ENCODE measurements at regions not wholly inside any gene's neighbourhood (a gene's known extent, or its start where the extent isn't known, plus 50 kb on each side); places are given as distances from the start of the nearest gene placed in this dataset.

DNA sequence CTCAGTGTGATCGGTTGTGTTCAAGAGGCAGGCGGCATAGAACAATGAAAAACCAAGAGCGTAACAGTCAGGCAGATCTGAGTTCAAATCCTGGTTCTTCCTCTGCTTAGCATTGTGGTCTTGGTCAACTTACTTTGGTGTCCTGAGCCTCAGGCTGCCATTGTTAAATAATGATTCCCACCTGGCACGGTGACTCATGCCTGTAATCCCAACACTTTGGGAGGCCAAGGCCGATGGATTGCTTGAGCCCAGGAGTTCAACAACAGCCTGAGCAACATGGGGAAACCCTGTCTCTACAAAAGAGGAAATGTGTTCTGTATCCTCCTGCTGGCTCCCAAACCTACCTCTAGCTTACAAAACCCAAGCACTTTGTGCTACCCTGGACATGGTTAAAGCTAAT is 129.0 kb upstream of the STX18 start:
- H3K27ac ChIP-seq, result no peak overlapping the region
- TF ChIP-seq, protein P1, sequence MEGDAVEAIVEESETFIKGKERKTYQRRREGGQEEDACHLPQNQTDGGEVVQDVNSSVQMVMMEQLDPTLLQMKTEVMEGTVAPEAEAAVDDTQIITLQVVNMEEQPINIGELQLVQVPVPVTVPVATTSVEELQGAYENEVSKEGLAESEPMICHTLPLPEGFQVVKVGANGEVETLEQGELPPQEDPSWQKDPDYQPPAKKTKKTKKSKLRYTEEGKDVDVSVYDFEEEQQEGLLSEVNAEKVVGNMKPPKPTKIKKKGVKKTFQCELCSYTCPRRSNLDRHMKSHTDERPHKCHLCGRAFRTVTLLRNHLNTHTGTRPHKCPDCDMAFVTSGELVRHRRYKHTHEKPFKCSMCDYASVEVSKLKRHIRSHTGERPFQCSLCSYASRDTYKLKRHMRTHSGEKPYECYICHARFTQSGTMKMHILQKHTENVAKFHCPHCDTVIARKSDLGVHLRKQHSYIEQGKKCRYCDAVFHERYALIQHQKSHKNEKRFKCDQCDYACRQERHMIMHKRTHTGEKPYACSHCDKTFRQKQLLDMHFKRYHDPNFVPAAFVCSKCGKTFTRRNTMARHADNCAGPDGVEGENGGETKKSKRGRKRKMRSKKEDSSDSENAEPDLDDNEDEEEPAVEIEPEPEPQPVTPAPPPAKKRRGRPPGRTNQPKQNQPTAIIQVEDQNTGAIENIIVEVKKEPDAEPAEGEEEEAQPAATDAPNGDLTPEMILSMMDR (IDR thresholded peaks at IDR 0.05), result no peak
- no peak for TF ChIP-seq ZFX (IDR thresholded peaks at IDR 0.05; ENCODE audit: borderline replicate concordance)

DNA sequence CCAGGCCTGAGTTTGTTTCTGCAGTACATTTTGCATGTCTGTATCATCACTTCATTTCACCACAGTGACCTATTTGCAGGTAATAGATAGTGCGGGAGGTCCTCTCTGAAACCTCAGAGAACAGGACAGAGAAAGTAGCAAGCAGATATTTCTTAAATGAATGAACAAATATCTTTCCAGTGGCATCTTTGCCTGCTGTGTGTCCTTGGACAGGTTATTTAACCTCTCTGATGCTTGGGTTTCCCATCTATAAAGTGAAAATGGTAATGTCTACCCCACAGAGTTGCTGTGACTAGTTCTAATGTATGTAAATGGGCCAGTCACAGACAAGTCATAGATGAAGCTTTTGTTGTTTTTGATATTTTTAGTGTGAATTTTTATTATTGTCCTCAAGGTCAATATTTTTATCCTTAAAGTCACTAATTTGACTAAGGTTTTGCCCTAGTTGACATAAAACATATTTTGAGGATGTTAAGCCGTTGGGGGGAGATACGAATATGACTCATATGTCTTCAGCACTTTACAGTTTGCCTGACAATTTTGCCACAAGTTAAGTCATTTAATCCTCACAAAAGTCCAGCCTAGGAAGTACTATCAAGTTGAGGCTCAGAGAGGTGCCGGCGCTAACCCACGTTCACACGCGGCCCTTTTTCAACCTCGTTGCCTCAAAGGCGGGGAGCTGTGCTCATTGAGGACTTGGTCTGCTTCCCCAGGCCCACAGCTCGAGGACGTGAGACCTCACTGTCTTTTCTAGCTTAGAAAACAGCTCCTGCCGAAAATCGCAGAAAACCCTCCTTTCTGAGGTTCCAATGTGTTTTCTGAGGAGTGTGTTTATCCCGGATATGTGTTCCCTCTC is 126.7 kb upstream of the STX18 start:
- H3K27ac ChIP-seq, result no peak overlapping the region
- TF ChIP-seq, protein P1 (IDR thresholded peaks at IDR 0.05), result no peak
- no peak for TF ChIP-seq ZFX (IDR thresholded peaks at IDR 0.05; ENCODE audit: borderline replicate concordance)

DNA sequence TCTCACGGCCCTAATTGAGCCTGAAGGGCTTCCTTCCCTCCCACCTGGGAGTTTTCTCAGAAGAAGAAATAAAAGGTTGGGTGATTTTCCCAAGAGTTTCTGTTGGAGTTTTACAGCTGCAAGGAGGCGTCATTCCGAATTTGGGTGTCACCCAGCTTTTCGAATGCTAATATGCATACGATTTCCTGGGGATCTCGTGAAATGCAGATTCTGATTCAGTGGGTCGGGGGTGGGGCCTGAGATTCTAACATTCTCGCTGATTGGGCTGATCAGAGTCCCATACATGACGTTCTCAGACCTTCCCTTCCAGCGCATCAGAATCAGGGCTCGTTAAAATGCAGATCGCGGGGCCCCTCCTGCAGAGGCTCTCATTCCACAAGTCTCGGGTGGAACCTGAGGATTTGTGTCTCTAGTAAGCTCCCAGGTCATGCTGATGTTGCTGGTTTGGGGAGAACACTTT is 125.8 kb upstream of the STX18 start:
- TF ChIP-seq, protein P1 (IDR thresholded peaks at IDR 0.05), result no peak
- TF ChIP-seq ZFX (IDR thresholded peaks at IDR 0.05; ENCODE audit: borderline replicate concordance), result no peak
- H3K27ac ChIP-seq, result no peak overlapping the region

DNA sequence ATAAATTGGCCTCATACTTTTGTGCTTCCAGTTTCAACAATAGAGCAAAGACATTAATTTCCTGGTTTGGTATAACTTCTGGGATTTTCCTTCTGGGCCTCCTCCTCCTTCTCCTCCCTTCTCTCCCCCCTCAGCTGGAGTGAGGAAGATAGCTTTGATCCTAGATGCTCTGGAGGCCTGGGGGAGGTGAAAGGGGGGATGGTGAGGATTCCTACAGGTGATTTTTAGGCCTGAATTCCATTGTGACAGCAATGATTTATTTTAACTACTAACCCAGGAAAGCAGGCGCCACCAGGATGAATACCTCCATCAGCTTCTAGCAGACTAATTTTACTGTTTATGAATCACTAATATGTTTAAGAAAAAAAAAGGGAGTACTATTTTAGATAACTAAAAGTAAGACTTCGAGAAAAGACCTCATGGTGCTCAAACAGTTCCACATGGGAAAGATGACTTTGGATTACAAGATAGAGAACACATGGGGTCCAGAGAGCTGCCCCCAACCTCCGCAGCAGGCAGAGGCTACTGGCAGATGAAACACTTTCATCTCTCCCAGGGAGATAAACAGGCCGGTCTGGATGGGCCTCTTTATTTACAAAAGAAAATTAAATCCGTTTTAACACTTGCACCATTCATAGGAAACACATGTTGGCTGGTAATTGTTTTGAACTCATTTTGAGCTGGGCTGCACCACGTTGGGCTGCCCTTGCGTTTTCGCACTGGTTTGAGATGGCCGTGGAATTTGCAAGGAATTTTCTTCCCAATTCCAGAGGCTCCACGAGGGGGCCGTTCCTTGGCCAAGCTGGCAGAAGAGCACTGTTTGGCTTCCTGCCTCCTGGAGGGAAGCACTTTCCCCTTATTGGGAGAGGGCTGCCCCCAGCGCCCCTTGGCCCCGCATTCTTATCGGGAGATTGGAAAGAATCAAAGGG is 125.1 kb upstream of the STX18 start:
- TF ChIP-seq, protein P1 (IDR thresholded peaks at IDR 0.05), result no peak
- TF ChIP-seq ZFX (IDR thresholded peaks at IDR 0.05; ENCODE audit: borderline replicate concordance), result no peak
- no peak overlapping the region for H3K27ac ChIP-seq

DNA sequence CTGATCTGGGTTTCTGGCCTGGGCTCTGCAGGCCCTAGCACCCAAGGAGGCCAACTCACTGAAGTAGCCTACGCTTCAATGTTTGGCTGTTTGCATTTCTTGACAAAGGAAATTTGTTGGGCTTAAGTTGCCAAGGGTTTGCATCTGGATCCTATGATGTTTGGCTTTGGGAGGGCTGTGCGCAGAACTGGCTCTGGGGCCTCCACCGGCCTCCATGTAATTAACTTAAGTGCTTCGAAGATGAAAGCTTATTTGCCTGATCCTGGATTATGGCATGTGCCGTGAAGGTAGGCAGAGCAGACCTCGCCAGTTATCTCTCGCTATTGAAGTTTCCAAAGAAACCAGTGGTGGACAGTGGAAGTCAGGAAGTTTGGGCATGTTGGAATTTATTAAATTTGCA is 124.3 kb upstream of the STX18 start:
- no peak overlapping the region for H3K27ac ChIP-seq
- TF ChIP-seq, protein P1 (IDR thresholded peaks at IDR 0.05), result no peak
- TF ChIP-seq ZFX (IDR thresholded peaks at IDR 0.05; ENCODE audit: borderline replicate concordance), result no peak

DNA sequence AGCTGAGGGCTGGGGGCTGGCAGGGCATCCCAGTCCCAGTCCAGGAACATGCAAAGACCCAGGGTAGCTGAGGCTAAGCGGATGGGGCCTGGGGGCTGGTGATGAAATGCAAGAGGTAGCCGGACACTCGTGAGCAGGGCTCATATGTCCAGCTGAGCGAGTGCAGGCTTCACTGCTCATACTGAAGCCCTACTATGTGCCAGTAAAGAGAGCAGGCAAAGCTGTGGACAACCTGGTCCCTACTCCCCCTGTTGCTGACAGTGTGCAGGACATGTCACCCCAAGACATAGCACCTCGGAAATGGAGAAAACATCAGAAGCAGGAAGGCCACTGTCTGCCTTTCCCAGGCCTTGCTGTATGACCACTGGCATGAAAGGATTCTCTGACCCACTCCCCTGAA is 122.4 kb upstream of the STX18 start:
- TF ChIP-seq ZFX (IDR thresholded peaks at IDR 0.05; ENCODE audit: borderline replicate concordance), result no peak
- TF ChIP-seq, protein P1 (IDR thresholded peaks at IDR 0.05), result no peak
- H3K27ac ChIP-seq, result no peak overlapping the region
